ENCODE measurements at regions not wholly inside any gene's neighbourhood (a gene's known extent, or its start where the extent isn't known, plus 50 kb on each side); places are given as distances from the start of the nearest gene placed in this dataset.

- H3K9ac ChIP-seq (ENCODE audit: low read length) = no peak overlapping the region
- peaks cover 2% of the 10 kb centered on the region for H3K27me3 ChIP-seq (replicated peaks; ENCODE audit: control insufficient read depth, insufficient read depth, low read length)
- H3K36me3 ChIP-seq (ENCODE audit: control insufficient read depth, insufficient read depth, low read length, severe bottlenecking) = no peaks in the 10 kb centered on the region
- no peak for DNase-seq (ENCODE audit: low read depth)
- H3K9me3 ChIP-seq (ENCODE audit: control insufficient read depth, low read length) = no peaks in the 10 kb centered on the region
- H3K4me3 ChIP-seq (ENCODE audit: low read length) = no peak overlapping the region
- no peaks in the 10 kb centered on the region for H3K4me1 ChIP-seq (ENCODE audit: control insufficient read depth, insufficient read depth, low read length)
Observed at GRCh38 chr13:42389041-42389440, 117.1 kb downstream of the AKAP11 start.

GRCh38 chr13:42392180-42392579 is 120.2 kb downstream of the AKAP11 start:
- no peaks in the 10 kb centered on the region for H3K36me3 ChIP-seq (ENCODE audit: control insufficient read depth, insufficient read depth, low read length, severe bottlenecking)
- no peak overlapping the region for H3K9ac ChIP-seq (ENCODE audit: low read length)
- H3K27me3 ChIP-seq (replicated peaks; ENCODE audit: control insufficient read depth, insufficient read depth, low read length) = peaks cover 2% of the 10 kb centered on the region
- H3K9me3 ChIP-seq (ENCODE audit: control insufficient read depth, low read length) = no peaks in the 10 kb centered on the region
- DNase-seq (ENCODE audit: low read depth) = no peak
- H3K4me3 ChIP-seq (ENCODE audit: low read length) = no peak overlapping the region
- H3K4me1 ChIP-seq (ENCODE audit: control insufficient read depth, insufficient read depth, low read length) = no peaks in the 10 kb centered on the region

GRCh38 chr13:42392716-42393572 is 121.0 kb downstream of the AKAP11 start:
- H3K36me3 ChIP-seq (ENCODE audit: control insufficient read depth, insufficient read depth, low read length, severe bottlenecking) = no peaks in the 10 kb centered on the region
- H3K4me3 ChIP-seq (ENCODE audit: low read length) = no peak overlapping the region
- DNase-seq (ENCODE audit: low read depth) = no peak
- no peaks in the 10 kb centered on the region for H3K4me1 ChIP-seq (ENCODE audit: control insufficient read depth, insufficient read depth, low read length)
- peaks cover 2% of the 10 kb centered on the region for H3K27me3 ChIP-seq (replicated peaks; ENCODE audit: control insufficient read depth, insufficient read depth, low read length)
- H3K9me3 ChIP-seq (ENCODE audit: control insufficient read depth, low read length) = no peaks in the 10 kb centered on the region
- H3K9ac ChIP-seq (ENCODE audit: low read length) = no peak overlapping the region

GRCh38 chr13:42393573-42394360 is 121.8 kb downstream of the AKAP11 start:
- Histone ChIP-seq H3K9ac (ENCODE audit: low read length) (no peak overlapping the region), H3K4me3 (ENCODE audit: low read length) (no peak overlapping the region), H3K4me1 (ENCODE audit: control insufficient read depth, insufficient read depth, low read length) (no peaks in the 10 kb centered on the region), H3K27me3 (replicated peaks; ENCODE audit: control insufficient read depth, insufficient read depth, low read length) (peaks cover 4% of the 10 kb centered on the region), H3K36me3 (ENCODE audit: control insufficient read depth, insufficient read depth, low read length, severe bottlenecking) (no peaks in the 10 kb centered on the region), H3K9me3 (ENCODE audit: control insufficient read depth, low read length) (no peaks in the 10 kb centered on the region)
- DNase-seq (ENCODE audit: low read depth) = no peak

GRCh38 chr13:42394361-42394708 is 122.4 kb downstream of the AKAP11 start:
- Histone ChIP-seq H3K9ac (ENCODE audit: low read length) (no peak overlapping the region), H3K4me1 (ENCODE audit: control insufficient read depth, insufficient read depth, low read length) (no peaks in the 10 kb centered on the region), H3K9me3 (ENCODE audit: control insufficient read depth, low read length) (no peaks in the 10 kb centered on the region), H3K4me3 (ENCODE audit: low read length) (no peak overlapping the region), H3K27me3 (replicated peaks; ENCODE audit: control insufficient read depth, insufficient read depth, low read length) (peaks cover 4% of the 10 kb centered on the region), H3K36me3 (ENCODE audit: control insufficient read depth, insufficient read depth, low read length, severe bottlenecking) (no peaks in the 10 kb centered on the region)
- DNase-seq (ENCODE audit: low read depth) = no peak

- Histone ChIP-seq H3K4me1 (ENCODE audit: control insufficient read depth, insufficient read depth, low read length) (no peaks in the 10 kb centered on the region), H3K27me3 (replicated peaks; ENCODE audit: control insufficient read depth, insufficient read depth, low read length) (peaks cover 5% of the 10 kb centered on the region), H3K36me3 (ENCODE audit: control insufficient read depth, insufficient read depth, low read length, severe bottlenecking) (no peaks in the 10 kb centered on the region), H3K9ac (ENCODE audit: low read length) (no peak overlapping the region), H3K9me3 (ENCODE audit: control insufficient read depth, low read length) (no peaks in the 10 kb centered on the region), H3K4me3 (ENCODE audit: low read length) (no peak overlapping the region)
- no peak for DNase-seq (ENCODE audit: low read depth)
Observed at GRCh38 chr13:42394711-42395085, 122.7 kb downstream of the AKAP11 start.

- no peak for DNase-seq (ENCODE audit: low read depth)
- H3K9me3 ChIP-seq (ENCODE audit: control insufficient read depth, low read length) = no peaks in the 10 kb centered on the region
- H3K4me1 ChIP-seq (ENCODE audit: control insufficient read depth, insufficient read depth, low read length) = no peaks in the 10 kb centered on the region
Observed at GRCh38 chr13:42395086-42395821, 123.3 kb downstream of the AKAP11 start.

GRCh38 chr13:42396501-42396900 is 124.5 kb downstream of the AKAP11 start:
- Histone ChIP-seq H3K9me3 (ENCODE audit: control insufficient read depth, low read length) (no peaks in the 10 kb centered on the region), H3K27me3 (replicated peaks; ENCODE audit: control insufficient read depth, insufficient read depth, low read length) (peaks cover 12% of the 10 kb centered on the region), H3K9ac (ENCODE audit: low read length) (no peak overlapping the region), H3K4me3 (ENCODE audit: low read length) (no peak overlapping the region), H3K36me3 (ENCODE audit: control insufficient read depth, insufficient read depth, low read length, severe bottlenecking) (no peaks in the 10 kb centered on the region), H3K4me1 (ENCODE audit: control insufficient read depth, insufficient read depth, low read length) (no peaks in the 10 kb centered on the region)
- DNase-seq (ENCODE audit: low read depth) = no peak

More at GRCh38 chr13:42395086-42395821, 123.3 kb downstream of the AKAP11 start:
- H3K36me3 ChIP-seq (ENCODE audit: control insufficient read depth, insufficient read depth, low read length, severe bottlenecking) = no peaks in the 10 kb centered on the region
- H3K4me3 ChIP-seq (ENCODE audit: low read length) = no peak overlapping the region
- no peak overlapping the region for H3K9ac ChIP-seq (ENCODE audit: low read length)
- H3K27me3 ChIP-seq (replicated peaks; ENCODE audit: control insufficient read depth, insufficient read depth, low read length) = peaks cover 8% of the 10 kb centered on the region

GRCh38 chr13:42396901-42397655 is 125.1 kb downstream of the AKAP11 start:
- peak; percentile 15 for DNase-seq (ENCODE audit: low read depth)
- no peak overlapping the region for H3K4me3 ChIP-seq (ENCODE audit: low read length)
- no peak overlapping the region for H3K9ac ChIP-seq (ENCODE audit: low read length)
- H3K27me3 ChIP-seq (replicated peaks; ENCODE audit: control insufficient read depth, insufficient read depth, low read length) = peaks cover 12% of the 10 kb centered on the region
- no peaks in the 10 kb centered on the region for H3K4me1 ChIP-seq (ENCODE audit: control insufficient read depth, insufficient read depth, low read length)
- no peaks in the 10 kb centered on the region for H3K9me3 ChIP-seq (ENCODE audit: control insufficient read depth, low read length)
- no peaks in the 10 kb centered on the region for H3K36me3 ChIP-seq (ENCODE audit: control insufficient read depth, insufficient read depth, low read length, severe bottlenecking)

- Histone ChIP-seq H3K4me1 (ENCODE audit: control insufficient read depth, insufficient read depth, low read length) (no peaks in the 10 kb centered on the region), H3K4me3 (ENCODE audit: low read length) (no peak overlapping the region), H3K9me3 (ENCODE audit: control insufficient read depth, low read length) (no peaks in the 10 kb centered on the region), H3K9ac (ENCODE audit: low read length) (no peak overlapping the region), H3K36me3 (ENCODE audit: control insufficient read depth, insufficient read depth, low read length, severe bottlenecking) (no peaks in the 10 kb centered on the region), H3K27me3 (replicated peaks; ENCODE audit: control insufficient read depth, insufficient read depth, low read length) (peaks cover 15% of the 10 kb centered on the region)
- DNase-seq (ENCODE audit: low read depth) = no peak
Observed at GRCh38 chr13:42398533-42398932, 126.6 kb downstream of the AKAP11 start.

All from adipocyte (in vitro differentiated cells).